Adrenal gland (tissue), 5 donors: ENCODE measurements at regions not wholly inside any gene's neighbourhood (a gene's known extent, or its start where the extent isn't known, plus 50 kb on each side); places are given as distances from the start of the nearest gene placed in this dataset.
"Not testable (repeated sequence)": the region's sequence is repeated elsewhere in the genome, so short reads cannot be mapped to it uniquely, and the experiment has no call there.

ENCODE experiments used
- CTCF ChIP-seq, 6 experiments: fragments of 450-650 bp in 4 of 6; fragments of 200-600 bp in 2 of 6; sonication (generic) in 1 of 6; IDR thresholded peaks; 1 replicate in 5 of 6; 2 replicates in 1 of 6; pipeline versions ENCODE4 v1.5.1 to v1.8.0; 2016 to 2021; ENCODE audit warnings: antibody characterized with exemption in 6 of 6, mild to moderate bottlenecking in 2 of 6, moderate library complexity in 1 of 6
- POLR2A ChIP-seq, 2 donors: fragments of 450-650 bp; IDR thresholded peaks; one replicate each; pipeline ENCODE4 v1.6.1; 2017; ENCODE audit warnings: antibody characterized with exemption in 2 of 2, mild to moderate bottlenecking in 2 of 2, moderate library complexity in 1 of 2
- donor health status: DM: no; HTN: no; CAD: no.

DNA sequence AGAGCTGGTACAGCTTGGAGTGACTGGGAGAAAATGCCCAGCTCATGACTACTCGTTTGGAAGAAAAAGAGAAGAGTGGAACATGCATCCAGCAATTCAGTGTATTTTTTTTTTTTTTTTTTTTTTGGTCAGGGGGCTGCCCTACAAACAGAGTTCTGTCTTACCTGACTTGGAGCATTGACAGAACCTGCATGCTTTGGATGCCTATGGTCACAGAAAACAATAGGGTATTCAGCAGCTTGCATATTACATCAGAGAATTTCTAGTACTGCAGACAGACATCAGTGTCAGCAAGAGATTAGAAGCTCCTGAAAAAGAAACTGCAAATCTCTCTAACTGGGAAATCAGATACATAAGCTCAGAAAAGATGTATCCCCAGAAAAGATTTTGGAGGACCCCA lies 894.4 kb downstream of the SPATA31A7 start:
- not testable (repeated sequence) for TF ChIP-seq CTCF, POLR2A (IDR thresholded peaks at IDR 0.05)
